OCI-LY7 (cell line): ENCODE measurements at regions not wholly inside any gene's neighbourhood (a gene's known extent, or its start where the extent isn't known, plus 50 kb on each side); places are given as distances from the start of the nearest gene placed in this dataset.

Experiments
- CTCF ChIP-seq: fragments of 200-600 bp; sonication (generic); conservative IDR thresholded peaks from 2 replicates; pipeline ENCODE4 v1.5.1; 2014; ENCODE audit warnings: mild to moderate bottlenecking, antibody characterized with exemption, low read length, moderate library complexity, mixed read lengths
- EZH2phosphoT487 ChIP-seq: fragments of 200-600 bp; sonication (generic); IDR thresholded peaks from 2 replicates; pipeline ENCODE4 v1.6.1; 2018; ENCODE audit warnings: low read depth, borderline replicate concordance, mild to moderate bottlenecking, mixed run types, antibody characterized with exemption, low read length, moderate library complexity, mixed read lengths

DNA sequence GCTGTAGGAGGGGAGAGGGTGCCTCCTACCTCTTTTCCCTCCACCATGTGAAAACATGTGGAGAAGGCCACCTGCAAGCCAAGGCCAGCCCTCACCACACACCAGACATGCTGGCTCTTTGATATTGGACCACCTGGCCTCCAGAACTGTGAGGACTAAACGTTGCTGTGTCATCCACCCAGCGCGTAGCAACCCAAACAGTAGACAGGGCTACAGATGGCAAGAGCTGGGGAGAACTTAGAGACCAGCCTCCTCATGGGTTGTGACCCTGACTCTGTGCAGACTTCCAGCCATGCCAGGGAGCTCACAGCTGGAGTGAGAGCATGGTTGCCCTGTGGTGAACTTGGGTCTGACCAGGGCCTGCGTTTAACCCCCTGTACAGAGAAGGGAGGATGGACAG is 195.9 kb upstream of the CST7 start:
- TF ChIP-seq CTCF (no peak), EZH2phosphoT487 (no peak)
